ENCODE measurements at regions not wholly inside any gene's neighbourhood (a gene's known extent, or its start where the extent isn't known, plus 50 kb on each side); places are given as distances from the start of the nearest gene placed in this dataset.

- no peak for TF ChIP-seq CTCF (IDR thresholded peaks at IDR 0.05; ENCODE audit: unreplicated experiment)
- Mint-ChIP-seq H3K4me3 (ENCODE audit: low read depth, unreplicated experiment) (no peak overlapping the region), H3K9me3 (ENCODE audit: low read depth, unreplicated experiment) (peaks cover 7% of the 10 kb centered on the region), H3K36me3 (ENCODE audit: insufficient read depth, unreplicated experiment) (no peaks in the 10 kb centered on the region), H3K27ac (ENCODE audit: unreplicated experiment) (no peak overlapping the region), H3K4me1 (ENCODE audit: low read depth, unreplicated experiment) (no peaks in the 10 kb centered on the region), H3K27me3 (ENCODE audit: unreplicated experiment) (no peaks in the 10 kb centered on the region)
- CTCF ChIA-PET = no interaction called here
- no peak for DNase-seq
- no TSS peak for BruUV-seq (replicated peaks)
- intact Hi-C loops (cut with micrococcal nuclease; ENCODE audit: unreplicated experiment) = no loop called here
Observed at GRCh38 chr1:5067246-5067645, 412.8 kb downstream of the AJAP1 start.

GRCh38 chr1:5053744-5054143 is 399.3 kb downstream of the AJAP1 start:
- CTCF ChIA-PET = no interaction called here
- Mint-ChIP-seq H3K4me1 (ENCODE audit: low read depth, unreplicated experiment) (no peaks in the 10 kb centered on the region), H3K9me3 (ENCODE audit: low read depth, unreplicated experiment) (no peaks in the 10 kb centered on the region), H3K27me3 (ENCODE audit: unreplicated experiment) (no peaks in the 10 kb centered on the region), H3K27ac (ENCODE audit: unreplicated experiment) (no peak overlapping the region), H3K4me3 (ENCODE audit: low read depth, unreplicated experiment) (no peak overlapping the region), H3K36me3 (ENCODE audit: insufficient read depth, unreplicated experiment) (no peaks in the 10 kb centered on the region)
- no TSS peak for BruUV-seq (replicated peaks)
- TF ChIP-seq CTCF (IDR thresholded peaks at IDR 0.05; ENCODE audit: unreplicated experiment) = no peak
- DNase-seq = no peak
- intact Hi-C loops (cut with micrococcal nuclease; ENCODE audit: unreplicated experiment) = no loop called here

- no peak for DNase-seq
- Mint-ChIP-seq H3K36me3 (ENCODE audit: insufficient read depth, unreplicated experiment) (no peaks in the 10 kb centered on the region), H3K4me3 (ENCODE audit: low read depth, unreplicated experiment) (no peak overlapping the region), H3K4me1 (ENCODE audit: low read depth, unreplicated experiment) (no peaks in the 10 kb centered on the region), H3K27ac (ENCODE audit: unreplicated experiment) (no peak overlapping the region), H3K9me3 (ENCODE audit: low read depth, unreplicated experiment) (peaks cover 4% of the 10 kb centered on the region), H3K27me3 (ENCODE audit: unreplicated experiment) (no peaks in the 10 kb centered on the region)
- intact Hi-C loops (cut with micrococcal nuclease; ENCODE audit: unreplicated experiment) = no loop called here
- CTCF ChIA-PET = no interaction called here
- no TSS peak for BruUV-seq (replicated peaks)
- TF ChIP-seq CTCF (IDR thresholded peaks at IDR 0.05; ENCODE audit: unreplicated experiment) = no peak
Observed at GRCh38 chr1:5029136-5029535, 374.7 kb downstream of the AJAP1 start.

- Mint-ChIP-seq H3K9me3 (ENCODE audit: low read depth, unreplicated experiment) (peaks cover 7% of the 10 kb centered on the region), H3K4me3 (ENCODE audit: low read depth, unreplicated experiment) (no peak overlapping the region), H3K4me1 (ENCODE audit: low read depth, unreplicated experiment) (no peaks in the 10 kb centered on the region), H3K36me3 (ENCODE audit: insufficient read depth, unreplicated experiment) (no peaks in the 10 kb centered on the region), H3K27me3 (ENCODE audit: unreplicated experiment) (no peaks in the 10 kb centered on the region), H3K27ac (ENCODE audit: unreplicated experiment) (no peak overlapping the region)
- TF ChIP-seq CTCF (IDR thresholded peaks at IDR 0.05; ENCODE audit: unreplicated experiment) = no peak
- intact Hi-C loops (cut with micrococcal nuclease; ENCODE audit: unreplicated experiment) = no loop called here
- DNase-seq = no peak
- BruUV-seq (replicated peaks) = no TSS peak
- CTCF ChIA-PET = no interaction called here
Observed at GRCh38 chr1:5012249-5012648, 357.8 kb downstream of the AJAP1 start.

GRCh38 chr1:5010656-5011055 is 356.2 kb downstream of the AJAP1 start:
- no TSS peak for BruUV-seq (replicated peaks)
- CTCF ChIA-PET = no interaction called here
- H3K4me1 Mint-ChIP-seq (ENCODE audit: low read depth, unreplicated experiment) = no peaks in the 10 kb centered on the region

More at GRCh38 chr1:5010656-5011055, 356.2 kb downstream of the AJAP1 start:
- no peak for DNase-seq
- Mint-ChIP-seq H3K27ac (ENCODE audit: unreplicated experiment) (no peak overlapping the region), H3K4me3 (ENCODE audit: low read depth, unreplicated experiment) (no peak overlapping the region), H3K27me3 (ENCODE audit: unreplicated experiment) (no peaks in the 10 kb centered on the region), H3K36me3 (ENCODE audit: insufficient read depth, unreplicated experiment) (no peaks in the 10 kb centered on the region), H3K9me3 (ENCODE audit: low read depth, unreplicated experiment) (peaks cover 8% of the 10 kb centered on the region)
- intact Hi-C loops (cut with micrococcal nuclease; ENCODE audit: unreplicated experiment) = no loop called here
- no peak for TF ChIP-seq CTCF (IDR thresholded peaks at IDR 0.05; ENCODE audit: unreplicated experiment)
